HL-60 (cell line): ENCODE measurements at regions not wholly inside any gene's neighbourhood (a gene's known extent, or its start where the extent isn't known, plus 50 kb on each side); places are given as distances from the start of the nearest gene placed in this dataset.

Source experiments
- CTCF ChIP-seq: IDR thresholded peaks from one replicate; pipeline ENCODE4 v1.5.1; 2011; ENCODE audit warnings: low read length, control low read depth, inconsistent platforms; ENCODE audit not compliant: insufficient read depth
- GABPA ChIP-seq: IDR thresholded peaks from 2 replicates; pipeline ENCODE4 v1.6.1; 2012; ENCODE audit warnings: low read depth
- REST ChIP-seq: IDR thresholded peaks from 2 replicates; pipeline ENCODE4 v1.6.1; 2012; ENCODE audit warnings: low read depth; ENCODE audit not compliant: insufficient replicate concordance

GRCh38 chr20:11769825-11770224 is 147.9 kb upstream of the BTBD3 start:
- TF ChIP-seq CTCF (no peak), GABPA (no peak), REST (no peak)
